ENCODE measurements at regions not wholly inside any gene's neighbourhood (a gene's known extent, or its start where the extent isn't known, plus 50 kb on each side); places are given as distances from the start of the nearest gene placed in this dataset.

- no peak overlapping the region for H2AFZ ChIP-seq (ENCODE audit: low read depth, low read length, severe bottlenecking)
Observed at GRCh38 chr6:78062993-78063392, 410.2 kb downstream of the MEI4 start.

GRCh38 chr6:78076371-78076770 is 423.5 kb downstream of the MEI4 start:
- H3K27ac ChIP-seq (ENCODE audit: low read depth, low read length): no peak overlapping the region

More at GRCh38 chr6:78062993-78063392, 410.2 kb downstream of the MEI4 start:
- no peak overlapping the region for H3K4me2 ChIP-seq (ENCODE audit: low read depth, low read length, poor library complexity, severe bottlenecking)
- no peaks in the 10 kb centered on the region for H3K27me3 ChIP-seq (ENCODE audit: low read length)
- no peaks in the 10 kb centered on the region for H3K9me2 ChIP-seq (replicated peaks; ENCODE audit: insufficient read depth, low read length)
- no peak overlapping the region for H3K4me3 ChIP-seq (ENCODE audit: insufficient read depth, low read length, poor library complexity, severe bottlenecking)
- H3K9me3 ChIP-seq (ENCODE audit: insufficient read depth, low read length): no peaks in the 10 kb centered on the region
- no peaks in the 10 kb centered on the region for H3K36me3 ChIP-seq (ENCODE audit: low read length)
- H3F3A ChIP-seq (ENCODE audit: insufficient read depth): no peaks in the 10 kb centered on the region
- H3K9ac ChIP-seq (ENCODE audit: low read length): no peak overlapping the region
- H4K20me1 ChIP-seq (ENCODE audit: low read depth, low read length): no peaks in the 10 kb centered on the region
- H3K27ac ChIP-seq (ENCODE audit: low read depth, low read length): no peak overlapping the region
- TF ChIP-seq CTCF (IDR thresholded peaks at IDR 0.05; ENCODE audit: insufficient read depth, low read length, poor library complexity, severe bottlenecking): no peak
- TF ChIP-seq EZH2phosphoT487 (conservative IDR thresholded peaks at IDR 0.05; ENCODE audit: low read length): no peak
- H3K79me2 ChIP-seq (ENCODE audit: insufficient read depth, low read length): no peaks in the 10 kb centered on the region

GRCh38 chr6:78089531-78089930 is 436.7 kb downstream of the MEI4 start:
- Histone ChIP-seq H3K27me3 (ENCODE audit: low read length) (no peaks in the 10 kb centered on the region), H2AFZ (ENCODE audit: low read depth, low read length, severe bottlenecking) (no peak overlapping the region), H3K79me2 (ENCODE audit: insufficient read depth, low read length) (no peaks in the 10 kb centered on the region), H3K4me2 (ENCODE audit: low read depth, low read length, poor library complexity, severe bottlenecking) (no peak overlapping the region), H3K36me3 (ENCODE audit: low read length) (no peaks in the 10 kb centered on the region), H3K27ac (ENCODE audit: low read depth, low read length) (no peak overlapping the region), H3F3A (ENCODE audit: insufficient read depth) (no peaks in the 10 kb centered on the region), H3K9me3 (ENCODE audit: insufficient read depth, low read length) (no peaks in the 10 kb centered on the region), H3K4me3 (ENCODE audit: insufficient read depth, low read length, poor library complexity, severe bottlenecking) (no peak overlapping the region), H3K9me2 (replicated peaks; ENCODE audit: insufficient read depth, low read length) (no peaks in the 10 kb centered on the region), H4K20me1 (ENCODE audit: low read depth, low read length) (no peaks in the 10 kb centered on the region), H3K9ac (ENCODE audit: low read length) (no peak overlapping the region)
- no peak for TF ChIP-seq EZH2phosphoT487 (conservative IDR thresholded peaks at IDR 0.05; ENCODE audit: low read length)
- TF ChIP-seq CTCF (IDR thresholded peaks at IDR 0.05; ENCODE audit: insufficient read depth, low read length, poor library complexity, severe bottlenecking): no peak

More at GRCh38 chr6:78076371-78076770, 423.5 kb downstream of the MEI4 start:
- Histone ChIP-seq H2AFZ (ENCODE audit: low read depth, low read length, severe bottlenecking) (no peak overlapping the region), H3F3A (ENCODE audit: insufficient read depth) (no peaks in the 10 kb centered on the region), H3K9me2 (replicated peaks; ENCODE audit: insufficient read depth, low read length) (no peaks in the 10 kb centered on the region), H3K36me3 (ENCODE audit: low read length) (no peaks in the 10 kb centered on the region), H3K9ac (ENCODE audit: low read length) (no peak overlapping the region), H3K27me3 (ENCODE audit: low read length) (no peaks in the 10 kb centered on the region), H4K20me1 (ENCODE audit: low read depth, low read length) (no peaks in the 10 kb centered on the region), H3K9me3 (ENCODE audit: insufficient read depth, low read length) (no peaks in the 10 kb centered on the region), H3K4me2 (ENCODE audit: low read depth, low read length, poor library complexity, severe bottlenecking) (no peak overlapping the region), H3K79me2 (ENCODE audit: insufficient read depth, low read length) (no peaks in the 10 kb centered on the region), H3K4me3 (ENCODE audit: insufficient read depth, low read length, poor library complexity, severe bottlenecking) (no peak overlapping the region)
- TF ChIP-seq CTCF (IDR thresholded peaks at IDR 0.05; ENCODE audit: insufficient read depth, low read length, poor library complexity, severe bottlenecking) (no peak), EZH2phosphoT487 (conservative IDR thresholded peaks at IDR 0.05; ENCODE audit: low read length) (no peak)

Measured in SU-DHL-6 (cell line).